ENCODE measurements at regions not wholly inside any gene's neighbourhood (a gene's known extent, or its start where the extent isn't known, plus 50 kb on each side); places are given as distances from the start of the nearest gene placed in this dataset.

GRCh38 chr4:184544788-184545409 lies 70.5 kb upstream of the IRF2 start:
- TF ChIP-seq, protein P1, sequence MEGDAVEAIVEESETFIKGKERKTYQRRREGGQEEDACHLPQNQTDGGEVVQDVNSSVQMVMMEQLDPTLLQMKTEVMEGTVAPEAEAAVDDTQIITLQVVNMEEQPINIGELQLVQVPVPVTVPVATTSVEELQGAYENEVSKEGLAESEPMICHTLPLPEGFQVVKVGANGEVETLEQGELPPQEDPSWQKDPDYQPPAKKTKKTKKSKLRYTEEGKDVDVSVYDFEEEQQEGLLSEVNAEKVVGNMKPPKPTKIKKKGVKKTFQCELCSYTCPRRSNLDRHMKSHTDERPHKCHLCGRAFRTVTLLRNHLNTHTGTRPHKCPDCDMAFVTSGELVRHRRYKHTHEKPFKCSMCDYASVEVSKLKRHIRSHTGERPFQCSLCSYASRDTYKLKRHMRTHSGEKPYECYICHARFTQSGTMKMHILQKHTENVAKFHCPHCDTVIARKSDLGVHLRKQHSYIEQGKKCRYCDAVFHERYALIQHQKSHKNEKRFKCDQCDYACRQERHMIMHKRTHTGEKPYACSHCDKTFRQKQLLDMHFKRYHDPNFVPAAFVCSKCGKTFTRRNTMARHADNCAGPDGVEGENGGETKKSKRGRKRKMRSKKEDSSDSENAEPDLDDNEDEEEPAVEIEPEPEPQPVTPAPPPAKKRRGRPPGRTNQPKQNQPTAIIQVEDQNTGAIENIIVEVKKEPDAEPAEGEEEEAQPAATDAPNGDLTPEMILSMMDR (conservative IDR thresholded peaks at IDR 0.05; ENCODE audit: low read length), result no peak
- no peak for TF ChIP-seq EZH2phosphoT487 (IDR thresholded peaks at IDR 0.05; ENCODE audit: borderline replicate concordance, low read depth, low read length)

Data from OCI-LY7 (cell line).